Caco-2 (cell line): ENCODE measurements at regions not wholly inside any gene's neighbourhood (a gene's known extent, or its start where the extent isn't known, plus 50 kb on each side); places are given as distances from the start of the nearest gene placed in this dataset.

Source experiments
- BruUV-seq: library from RNA; stranded (reverse); fragments of 400-500 nt; replicated peaks from 2 replicates; lab custom pipeline; 2021; lab: Mats Ljungman, UMichigan
- CTCF ChIA-PET: fragments of 300-600 bp; sonication (Branson Sonifier 250); formaldehyde crosslinking; loops from one replicate; lab custom pipeline; 2022; ENCODE audit warnings: antibody characterized with exemption; lab: Charles Lee
- POLR2A ChIA-PET: fragments of 300-600 bp; sonication (Branson Sonifier 250); formaldehyde crosslinking; loops from one replicate; lab custom pipeline; 2022; ENCODE audit warnings: antibody characterized with exemption; lab: Charles Lee
- DNase-seq, 2 experiments: peaks; one replicate each; pipeline versions ENCODE4 v3.0.0 to v3.0.0-alpha.2; 2020 to 2022
- H3K27me3 ChIP-seq: replicated peaks from 2 replicates; pipeline ENCODE4 v1.6.0; 2011; ENCODE audit warnings: low read length; ENCODE audit not compliant: control insufficient read depth, insufficient read depth
- H3K36me3 ChIP-seq: 2 replicates; pipeline ENCODE4 v1.5.1; 2011; ENCODE audit warnings: low read length; ENCODE audit not compliant: control insufficient read depth, insufficient read depth
- H3K4me1 ChIP-seq: fragments of 250-450 bp; sonication (Bioruptor Pico); 2 replicates; pipeline ENCODE4 v1.5.1; 2020; ENCODE audit warnings: mild to moderate bottlenecking
- H3K4me3 ChIP-seq: 2 replicates; pipeline ENCODE4 v1.5.1; 2011; ENCODE audit warnings: low read depth, mild to moderate bottlenecking, control low read depth, low read length
- H3K9me3 ChIP-seq: fragments of 250-450 bp; sonication (Bioruptor Pico); 2 replicates; pipeline ENCODE4 v1.5.1; 2020; ENCODE audit warnings: mild to moderate bottlenecking, moderate library complexity
- H3K27ac Mint-ChIP-seq: one replicate; pipeline ENCODE4 v1.8.0; 2022; ENCODE audit warnings: mixed read lengths; ENCODE audit not compliant: unreplicated experiment
- H3K27me3 Mint-ChIP-seq: one replicate; pipeline ENCODE4 v1.8.0; 2022; ENCODE audit warnings: mixed read lengths; ENCODE audit not compliant: insufficient read depth, unreplicated experiment
- H3K36me3 Mint-ChIP-seq: one replicate; pipeline ENCODE4 v1.8.0; 2022; ENCODE audit warnings: mild to moderate bottlenecking, mixed read lengths; ENCODE audit not compliant: insufficient read depth, unreplicated experiment
- H3K4me1 Mint-ChIP-seq: one replicate; pipeline ENCODE4 v1.8.0; 2022; ENCODE audit warnings: low read depth, mixed read lengths; ENCODE audit not compliant: unreplicated experiment
- H3K4me3 Mint-ChIP-seq: one replicate; pipeline ENCODE4 v1.8.0; 2022; ENCODE audit warnings: mild to moderate bottlenecking, moderate library complexity, mixed read lengths; ENCODE audit not compliant: unreplicated experiment
- H3K9me3 Mint-ChIP-seq: one replicate; pipeline ENCODE4 v1.8.0; 2022; ENCODE audit warnings: mixed read lengths; ENCODE audit not compliant: unreplicated experiment
- CTCF ChIP-seq, 2 experiments: fragments of 200-600 bp in 1 of 2; IDR thresholded peaks; 1 replicate in 1 of 2; 2 replicates in 1 of 2; pipeline versions ENCODE4 v1.5.1 to v1.8.0; 2011 to 2022; ENCODE audit warnings: antibody characterized with exemption in 1 of 2, control low read depth in 1 of 2, inconsistent platforms in 1 of 2, low read depth in 1 of 2, low read length in 1 of 2, mild to moderate bottlenecking in 1 of 2, moderate library complexity in 1 of 2; ENCODE audit not compliant: insufficient read depth in 1 of 2, severe bottlenecking in 1 of 2, unreplicated experiment in 1 of 2
- intact Hi-C: fragments of 100-400 bp; cut with micrococcal nuclease; formaldehyde crosslinking; loops from one replicate; pipeline ENCODE4 v1.10.0; 2022; ENCODE audit not compliant: unreplicated experiment

GRCh38 chr10:36164556-36165504 lies 522.7 kb upstream of the FZD8 start:
- Mint-ChIP-seq H3K4me3 (no peak overlapping the region), H3K36me3 (no peaks in the 10 kb centered on the region), H3K27me3 (peaks cover 4% of the 10 kb centered on the region), H3K27ac (no peak overlapping the region), H3K4me1 (no peaks in the 10 kb centered on the region), H3K9me3 (no peaks in the 10 kb centered on the region)
- no peak for DNase-seq
- H3K36me3 ChIP-seq: no peaks in the 10 kb centered on the region
- no peak overlapping the region for H3K4me3 ChIP-seq
- no peak for TF ChIP-seq CTCF (IDR thresholded peaks at IDR 0.05; ENCODE audit: insufficient read depth in 1 of 2, low read depth in 1 of 2, low read length in 1 of 2, severe bottlenecking in 1 of 2, unreplicated experiment in 1 of 2)
- POLR2A ChIA-PET: no interaction called here
- intact Hi-C loops: no loop called here
- 0 out of 2 replicates have a peak, but pooled peaks cover 1% of the 10 kb centered on the region for H3K27me3 ChIP-seq
- H3K9me3 ChIP-seq: no peaks in the 10 kb centered on the region
- CTCF ChIA-PET: no interaction called here
- no TSS peak for BruUV-seq
- H3K4me1 ChIP-seq: no peaks in the 10 kb centered on the region

- H3K36me3 Mint-ChIP-seq: no peaks in the 10 kb centered on the region
- H3K9me3 Mint-ChIP-seq: no peaks in the 10 kb centered on the region
- ChIA-PET POLR2A (no interaction called here), CTCF (no interaction called here)
- no peaks in the 10 kb centered on the region for H3K36me3 ChIP-seq
- no peaks in the 10 kb centered on the region for H3K4me1 ChIP-seq
- no peak overlapping the region for H3K4me3 Mint-ChIP-seq
- H3K27ac Mint-ChIP-seq: no peak overlapping the region
- peaks cover 4% of the 10 kb centered on the region for H3K27me3 Mint-ChIP-seq
- DNase-seq: no peak
- H3K9me3 ChIP-seq: no peaks in the 10 kb centered on the region
- 0 out of 2 replicates have a peak, but pooled peaks cover 1% of the 10 kb centered on the region for H3K27me3 ChIP-seq
- no TSS peak for BruUV-seq
- no peak overlapping the region for H3K4me3 ChIP-seq
- H3K4me1 Mint-ChIP-seq: no peaks in the 10 kb centered on the region
- no peak for TF ChIP-seq CTCF (IDR thresholded peaks at IDR 0.05; ENCODE audit: insufficient read depth in 1 of 2, low read depth in 1 of 2, low read length in 1 of 2, severe bottlenecking in 1 of 2, unreplicated experiment in 1 of 2)
- intact Hi-C loops: no loop called here
These were observed 521.7 kb upstream of the FZD8 start for GRCh38 chr10:36163827-36164226.

GRCh38 chr10:36157486-36157885 lies 515.4 kb upstream of the FZD8 start:
- Mint-ChIP-seq H3K9me3 (no peaks in the 10 kb centered on the region), H3K27me3 (peaks cover 10% of the 10 kb centered on the region), H3K4me3 (no peak overlapping the region), H3K36me3 (no peaks in the 10 kb centered on the region), H3K27ac (no peak overlapping the region), H3K4me1 (no peaks in the 10 kb centered on the region)
- no TSS peak for BruUV-seq
- CTCF ChIA-PET: no interaction called here
- intact Hi-C loops: no loop called here
- H3K4me1 ChIP-seq: no peaks in the 10 kb centered on the region
- H3K36me3 ChIP-seq: no peaks in the 10 kb centered on the region
- no peaks in the 10 kb centered on the region for H3K27me3 ChIP-seq
- no peak for TF ChIP-seq CTCF (IDR thresholded peaks at IDR 0.05; ENCODE audit: insufficient read depth in 1 of 2, low read depth in 1 of 2, low read length in 1 of 2, severe bottlenecking in 1 of 2, unreplicated experiment in 1 of 2)
- H3K9me3 ChIP-seq: no peaks in the 10 kb centered on the region
- POLR2A ChIA-PET: no interaction called here
- DNase-seq: no peak
- no peak overlapping the region for H3K4me3 ChIP-seq
